Left ventricle myocardium inferior (tissue), 1 donor: ENCODE measurements at regions not wholly inside any gene's neighbourhood (a gene's known extent, or its start where the extent isn't known, plus 50 kb on each side); places are given as distances from the start of the nearest gene placed in this dataset.
"Not testable (repeated sequence)": the region's sequence is repeated elsewhere in the genome, so short reads cannot be mapped to it uniquely, and the experiment has no call there.

Source experiments
- DNase-seq: peaks from one replicate; pipeline ENCODE4 v3.0.0-alpha.2; 2020
- H3K27ac ChIP-seq: fragments of 200-600 bp; replicated peaks from 2 replicates; pipeline ENCODE4 v1.8.0; 2021
- H3K27me3 ChIP-seq: fragments of 200-600 bp; 2 replicates; pipeline ENCODE4 v1.8.0; 2021; ENCODE audit warnings: low read depth
- H3K36me3 ChIP-seq: fragments of 200-600 bp; 2 replicates; pipeline ENCODE4 v1.8.0; 2021
- H3K4me1 ChIP-seq: fragments of 200-600 bp; 2 replicates; pipeline ENCODE4 v1.8.0; 2021
- H3K4me3 ChIP-seq: fragments of 200-600 bp; 2 replicates; pipeline ENCODE4 v1.8.0; 2021; ENCODE audit warnings: mild to moderate bottlenecking, moderate library complexity
- H3K9me3 ChIP-seq: fragments of 200-600 bp; replicated peaks from 2 replicates; pipeline ENCODE4 v1.8.0; 2021
- intact Hi-C: fragments of 100-400 bp; cut with micrococcal nuclease; formaldehyde crosslinking; loops from one replicate; pipeline ENCODE4 v1.11.0; 2022
- TF ChIP-seq, protein P1 (sequence below): fragments of 200-600 bp; IDR thresholded peaks from 2 replicates; pipeline ENCODE4 v1.8.0; 2021; ENCODE audit warnings: antibody characterized with exemption, mild to moderate bottlenecking, borderline replicate concordance
- donor health status: DM: no; HTN: yes; CAD: no; lungs with severe emphysema.

DNA sequence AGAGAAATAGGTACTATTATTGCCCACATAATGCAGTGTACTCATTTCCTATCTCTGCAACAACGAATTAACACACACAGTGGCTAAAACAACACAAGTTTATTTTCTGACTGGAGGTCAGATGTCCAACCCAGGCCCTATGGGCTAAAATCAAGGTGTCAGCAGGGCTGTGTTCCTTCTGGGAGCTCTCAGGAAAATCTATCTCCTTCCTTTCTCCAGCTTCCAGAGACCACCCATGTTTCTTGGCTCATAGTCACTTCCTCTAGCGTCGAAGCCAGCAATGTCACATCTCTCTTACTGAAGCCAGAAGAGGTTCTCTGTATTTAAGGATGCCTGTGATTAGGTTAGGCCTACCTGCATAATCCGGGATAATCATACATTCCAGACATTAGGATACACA, 60.9 kb upstream of the TOP1 start:
- H3K36me3 ChIP-seq: no peaks in the 10 kb centered on the region
- peaks cover 13% of the 10 kb centered on the region for H3K4me1 ChIP-seq
- TF ChIP-seq, protein P1, sequence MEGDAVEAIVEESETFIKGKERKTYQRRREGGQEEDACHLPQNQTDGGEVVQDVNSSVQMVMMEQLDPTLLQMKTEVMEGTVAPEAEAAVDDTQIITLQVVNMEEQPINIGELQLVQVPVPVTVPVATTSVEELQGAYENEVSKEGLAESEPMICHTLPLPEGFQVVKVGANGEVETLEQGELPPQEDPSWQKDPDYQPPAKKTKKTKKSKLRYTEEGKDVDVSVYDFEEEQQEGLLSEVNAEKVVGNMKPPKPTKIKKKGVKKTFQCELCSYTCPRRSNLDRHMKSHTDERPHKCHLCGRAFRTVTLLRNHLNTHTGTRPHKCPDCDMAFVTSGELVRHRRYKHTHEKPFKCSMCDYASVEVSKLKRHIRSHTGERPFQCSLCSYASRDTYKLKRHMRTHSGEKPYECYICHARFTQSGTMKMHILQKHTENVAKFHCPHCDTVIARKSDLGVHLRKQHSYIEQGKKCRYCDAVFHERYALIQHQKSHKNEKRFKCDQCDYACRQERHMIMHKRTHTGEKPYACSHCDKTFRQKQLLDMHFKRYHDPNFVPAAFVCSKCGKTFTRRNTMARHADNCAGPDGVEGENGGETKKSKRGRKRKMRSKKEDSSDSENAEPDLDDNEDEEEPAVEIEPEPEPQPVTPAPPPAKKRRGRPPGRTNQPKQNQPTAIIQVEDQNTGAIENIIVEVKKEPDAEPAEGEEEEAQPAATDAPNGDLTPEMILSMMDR: no peak
- no peak overlapping the region for H3K27ac ChIP-seq
- no peaks in the 10 kb centered on the region for H3K9me3 ChIP-seq
- H3K27me3 ChIP-seq: no peaks in the 10 kb centered on the region
- intact Hi-C loops: loop anchor here (2.0 kb wide), 1 partner anchor 127 kb away; no protein-coding TSS in a partner anchor
- DNase-seq: no peak
- H3K4me3 ChIP-seq: no peak overlapping the region

DNA sequence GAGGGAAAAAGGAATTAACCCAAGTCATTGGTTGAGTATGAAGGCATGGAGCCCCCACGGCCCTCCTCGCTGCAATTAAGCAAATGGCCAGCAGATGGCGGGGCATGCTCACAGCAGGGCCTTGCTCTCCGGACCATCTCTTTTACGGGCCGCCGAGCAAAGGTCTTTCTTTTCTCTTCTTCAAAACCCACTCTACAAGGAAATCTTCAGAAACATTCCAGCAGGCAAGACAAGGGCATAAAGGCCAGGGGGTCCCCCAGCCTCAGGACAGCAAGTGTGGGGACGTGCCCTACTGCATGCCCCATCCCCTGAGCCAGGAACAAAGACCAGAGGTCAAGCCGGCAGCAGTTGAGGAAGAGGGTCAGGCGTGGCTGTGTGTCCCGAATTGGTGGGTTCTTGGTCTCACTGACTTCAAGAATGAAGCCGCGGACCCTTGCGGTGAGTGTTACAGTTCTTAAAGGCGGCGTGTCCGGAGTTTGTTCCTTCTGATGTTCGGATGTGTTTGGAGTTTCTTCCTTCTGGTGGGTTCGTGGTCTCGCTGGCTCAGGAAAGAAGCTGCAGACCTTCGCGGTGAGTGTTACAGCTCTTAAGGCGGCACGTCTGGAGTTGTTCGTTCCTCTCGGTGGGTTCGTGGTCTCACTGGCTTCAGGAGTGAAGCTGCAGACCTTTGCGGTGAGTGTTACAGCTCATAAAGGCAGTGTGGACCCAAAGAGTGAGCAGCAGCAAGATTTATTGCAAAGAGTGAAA, 59.6 kb upstream of the TOP1 start:
- TF ChIP-seq, protein P1: peak; percentile 98
- not testable (repeated sequence) for H3K9me3 ChIP-seq, H3K27ac ChIP-seq, H3K36me3 ChIP-seq, H3K27me3 ChIP-seq
- intact Hi-C loops: loop anchor here (2.0 kb wide), 1 partner anchor 126 kb away; no protein-coding TSS in a partner anchor
- Histone ChIP-seq H3K4me1 (peaks cover 11% of the 10 kb centered on the region), H3K4me3 (peak overlapping the region; percentile 63)
- peak; percentile 80 for DNase-seq

- H3K4me1 ChIP-seq: peaks cover 11% of the 10 kb centered on the region
- no peak overlapping the region for H3K27ac ChIP-seq
- H3K9me3 ChIP-seq: no peaks in the 10 kb centered on the region
- no peak overlapping the region for H3K4me3 ChIP-seq
- intact Hi-C loops: no loop called here
- no peaks in the 10 kb centered on the region for H3K36me3 ChIP-seq
- TF ChIP-seq, protein P1: no peak
- DNase-seq: no peak
- no peaks in the 10 kb centered on the region for H3K27me3 ChIP-seq
These were observed 58.4 kb upstream of the TOP1 start for GRCh38 chr20:40970218-40970617.

- H3K4me1 ChIP-seq: no peaks in the 10 kb centered on the region
- intact Hi-C loops: no loop called here
These were observed 51.4 kb upstream of the TOP1 start for GRCh38 chr20:40977218-40977617.

GRCh38 chr20:40978761-40979160, 49.9 kb upstream of the TOP1 start:
- Histone ChIP-seq H3K27ac (no peak overlapping the region), H3K9me3 (peaks cover 27% of the 10 kb centered on the region), H3K36me3 (no peaks in the 10 kb centered on the region), H3K4me1 (no peaks in the 10 kb centered on the region), H3K4me3 (no peak overlapping the region), H3K27me3 (peaks cover 6% of the 10 kb centered on the region)
- TF ChIP-seq, protein P1: no peak
- DNase-seq: no peak
- intact Hi-C loops: no loop called here

More at GRCh38 chr20:40977218-40977617, 51.4 kb upstream of the TOP1 start:
- TF ChIP-seq, protein P1: no peak
- Histone ChIP-seq H3K36me3 (no peaks in the 10 kb centered on the region), H3K27me3 (peaks cover 6% of the 10 kb centered on the region), H3K27ac (no peak overlapping the region), H3K9me3 (peaks cover 27% of the 10 kb centered on the region), H3K4me3 (no peak overlapping the region)
- no peak for DNase-seq
